LNCAP (cell line): ENCODE measurements at regions not wholly inside any gene's neighbourhood (a gene's known extent, or its start where the extent isn't known, plus 50 kb on each side); places are given as distances from the start of the nearest gene placed in this dataset.

ENCODE experiments used
- TF ChIP-seq, protein P1 (sequence below): fragments of 450-650 bp; IDR thresholded peaks from 2 replicates; pipeline ENCODE4 v1.5.1; 2017; ENCODE audit warnings: mild to moderate bottlenecking

DNA sequence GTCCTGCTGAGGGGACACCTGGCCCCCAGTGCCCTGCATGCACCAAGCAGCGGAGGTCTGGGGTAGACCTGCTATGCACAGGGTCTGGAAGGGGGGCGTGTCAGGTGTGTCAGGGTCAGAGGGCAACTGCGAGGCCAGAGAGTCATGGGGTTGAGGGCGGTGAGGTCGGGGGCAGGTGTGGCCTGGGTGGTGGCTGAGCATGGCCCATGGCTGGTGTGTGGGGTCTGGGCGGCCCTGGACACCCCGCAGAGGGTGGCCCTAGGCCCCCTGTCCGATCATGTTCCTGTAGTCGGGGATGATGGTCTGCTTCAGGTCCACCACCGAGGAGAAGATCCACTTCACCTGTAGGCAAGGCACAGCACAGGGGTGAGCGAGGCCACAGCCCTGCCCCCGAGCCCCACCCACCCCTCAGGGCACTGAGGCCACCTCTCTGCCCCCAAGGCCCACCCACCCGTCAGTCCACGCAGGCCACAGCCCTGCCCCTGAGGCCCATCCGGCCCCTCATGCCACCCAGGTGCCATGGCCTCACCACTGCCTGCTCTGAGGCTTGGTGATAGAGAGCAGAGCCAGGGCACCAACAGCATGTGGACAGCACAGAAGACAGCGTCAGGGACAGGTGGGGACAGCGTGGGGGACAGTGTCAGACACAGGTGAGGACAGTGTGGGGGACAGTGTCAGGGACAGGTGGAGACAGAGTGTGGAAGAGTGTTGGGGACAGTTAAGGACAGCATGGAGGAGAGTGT lies 211.3 kb downstream of the TMEM121 start:
- TF ChIP-seq, protein P1, sequence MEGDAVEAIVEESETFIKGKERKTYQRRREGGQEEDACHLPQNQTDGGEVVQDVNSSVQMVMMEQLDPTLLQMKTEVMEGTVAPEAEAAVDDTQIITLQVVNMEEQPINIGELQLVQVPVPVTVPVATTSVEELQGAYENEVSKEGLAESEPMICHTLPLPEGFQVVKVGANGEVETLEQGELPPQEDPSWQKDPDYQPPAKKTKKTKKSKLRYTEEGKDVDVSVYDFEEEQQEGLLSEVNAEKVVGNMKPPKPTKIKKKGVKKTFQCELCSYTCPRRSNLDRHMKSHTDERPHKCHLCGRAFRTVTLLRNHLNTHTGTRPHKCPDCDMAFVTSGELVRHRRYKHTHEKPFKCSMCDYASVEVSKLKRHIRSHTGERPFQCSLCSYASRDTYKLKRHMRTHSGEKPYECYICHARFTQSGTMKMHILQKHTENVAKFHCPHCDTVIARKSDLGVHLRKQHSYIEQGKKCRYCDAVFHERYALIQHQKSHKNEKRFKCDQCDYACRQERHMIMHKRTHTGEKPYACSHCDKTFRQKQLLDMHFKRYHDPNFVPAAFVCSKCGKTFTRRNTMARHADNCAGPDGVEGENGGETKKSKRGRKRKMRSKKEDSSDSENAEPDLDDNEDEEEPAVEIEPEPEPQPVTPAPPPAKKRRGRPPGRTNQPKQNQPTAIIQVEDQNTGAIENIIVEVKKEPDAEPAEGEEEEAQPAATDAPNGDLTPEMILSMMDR: no peak

DNA sequence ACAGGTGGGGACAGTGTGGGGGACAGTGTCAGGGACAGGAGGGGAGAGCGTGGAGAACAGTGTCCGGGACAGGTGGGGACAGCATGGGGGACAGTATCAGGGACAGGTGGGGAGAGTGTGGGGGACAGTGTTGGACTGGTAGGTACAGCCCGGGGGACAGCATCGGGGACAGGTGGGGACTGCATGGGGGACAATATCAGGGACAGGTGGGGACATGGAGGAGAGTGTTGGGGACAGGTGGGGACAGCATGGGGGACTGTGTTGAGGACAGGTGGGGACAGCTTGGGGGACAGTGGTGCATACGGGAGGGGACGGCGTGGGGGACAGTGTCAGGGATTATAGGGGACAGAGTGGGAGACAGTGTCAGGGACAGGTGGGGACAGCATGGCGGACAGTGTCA lies 212.3 kb downstream of the TMEM121 start:
- TF ChIP-seq, protein P1: no peak

DNA sequence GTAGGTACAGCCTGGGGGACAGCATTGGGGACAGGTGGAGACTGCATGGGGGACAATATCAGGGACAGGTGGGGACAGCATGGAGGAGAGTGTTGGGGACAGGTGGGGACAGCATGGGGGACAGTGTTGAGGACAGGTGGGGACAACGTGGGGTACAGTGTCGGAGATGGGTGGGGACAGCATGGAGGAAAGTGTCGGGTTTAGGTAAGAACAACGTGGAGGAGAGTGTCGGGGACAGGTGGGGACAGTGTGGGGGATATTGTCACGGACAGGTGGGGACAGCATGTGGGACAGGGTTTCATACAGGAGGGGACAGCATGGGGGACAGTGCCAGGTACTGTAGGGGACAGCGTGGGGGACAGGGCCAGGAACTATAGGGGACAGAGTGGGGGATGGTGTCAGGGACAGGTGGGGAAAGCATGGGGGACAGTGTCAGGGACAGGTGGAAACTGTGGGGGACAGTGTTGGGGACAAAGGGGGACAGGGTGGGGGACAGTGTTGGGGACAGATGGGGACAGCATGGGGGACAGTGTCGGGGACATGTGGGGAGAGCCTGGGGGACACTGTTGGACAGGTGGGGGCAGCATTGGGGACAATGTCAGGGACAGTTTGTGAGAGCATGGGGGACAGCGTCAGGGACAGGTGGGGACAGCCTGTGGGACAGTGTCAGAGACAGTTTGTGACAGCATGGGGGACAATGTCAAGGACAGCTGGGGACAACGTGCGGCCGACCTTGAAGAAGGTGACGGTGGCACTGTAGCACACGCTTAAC lies 213.1 kb downstream of the TMEM121 start:
- TF ChIP-seq, protein P1: no peak

DNA sequence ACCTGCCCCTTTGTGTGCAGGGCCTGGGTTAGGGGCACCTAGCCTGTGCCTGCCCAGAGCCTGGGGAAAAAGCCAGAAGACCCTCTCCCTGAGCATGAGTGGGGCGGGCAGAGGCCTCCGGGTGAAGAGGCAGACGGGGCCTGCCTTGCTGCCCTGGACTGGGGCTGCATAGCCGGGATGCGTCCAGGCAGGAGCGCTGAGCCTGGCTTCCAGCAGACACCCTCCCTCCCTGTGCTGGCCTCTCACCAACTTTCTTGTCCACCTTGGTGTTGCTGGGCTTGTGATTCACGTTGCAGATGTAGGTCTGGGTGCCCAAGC lies 216.1 kb downstream of the TMEM121 start:
- TF ChIP-seq, protein P1: no peak

DNA sequence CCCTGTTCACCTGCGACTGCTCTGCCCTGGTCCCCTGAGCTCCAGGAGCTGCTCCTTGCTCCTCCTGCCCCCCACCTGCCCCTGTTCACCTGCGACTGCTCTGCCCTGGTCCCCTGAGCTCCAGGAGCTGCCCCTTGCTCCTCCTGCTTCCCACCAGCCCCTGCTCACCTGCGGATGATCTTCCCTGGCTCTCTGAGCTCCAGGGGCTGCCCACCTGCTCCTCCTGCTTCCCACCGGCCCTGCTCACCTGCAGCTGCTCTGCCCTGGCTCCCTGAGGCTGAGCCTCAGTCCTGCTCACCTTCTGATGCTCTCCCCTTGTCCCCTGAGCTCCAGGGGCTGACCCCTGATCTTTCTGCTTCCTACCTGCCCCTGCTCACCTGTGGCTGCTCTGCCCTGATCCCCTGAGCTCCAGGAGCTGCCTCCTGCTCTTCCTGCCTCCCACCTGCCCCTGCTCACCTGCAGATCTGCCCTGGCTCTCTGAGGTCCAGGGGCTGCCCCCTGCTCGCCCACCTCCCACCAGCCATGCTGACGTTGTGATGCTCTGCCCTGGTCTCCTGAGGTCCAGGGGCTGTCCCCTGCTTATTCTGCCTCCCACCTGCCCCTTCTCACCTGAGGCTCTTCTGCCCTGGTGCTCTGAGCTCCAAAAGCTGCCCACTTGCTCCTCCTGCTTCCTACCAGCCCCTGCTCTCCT lies 219.2 kb downstream of the TMEM121 start:
- TF ChIP-seq, protein P1: no peak

DNA sequence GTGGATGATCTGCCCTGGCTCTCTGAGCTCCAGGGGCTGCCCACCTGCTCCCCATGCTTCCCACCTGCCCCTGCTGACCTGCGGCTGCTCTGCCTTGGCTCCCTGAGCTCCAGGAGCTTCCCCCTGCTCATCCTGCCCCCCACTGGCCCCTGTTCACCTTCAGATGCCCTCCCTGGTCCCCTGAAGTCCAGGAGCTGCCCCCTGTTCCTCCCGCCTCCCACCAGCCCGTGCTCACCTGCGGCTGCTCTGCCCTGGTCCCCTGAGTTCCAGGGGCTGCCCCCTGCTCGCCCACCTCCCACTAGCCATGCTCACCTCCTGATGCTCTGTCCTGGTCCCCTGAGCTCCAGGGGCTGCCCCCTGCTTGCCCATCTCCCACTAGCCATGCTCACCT lies 219.7 kb downstream of the TMEM121 start:
- TF ChIP-seq, protein P1: no peak

DNA sequence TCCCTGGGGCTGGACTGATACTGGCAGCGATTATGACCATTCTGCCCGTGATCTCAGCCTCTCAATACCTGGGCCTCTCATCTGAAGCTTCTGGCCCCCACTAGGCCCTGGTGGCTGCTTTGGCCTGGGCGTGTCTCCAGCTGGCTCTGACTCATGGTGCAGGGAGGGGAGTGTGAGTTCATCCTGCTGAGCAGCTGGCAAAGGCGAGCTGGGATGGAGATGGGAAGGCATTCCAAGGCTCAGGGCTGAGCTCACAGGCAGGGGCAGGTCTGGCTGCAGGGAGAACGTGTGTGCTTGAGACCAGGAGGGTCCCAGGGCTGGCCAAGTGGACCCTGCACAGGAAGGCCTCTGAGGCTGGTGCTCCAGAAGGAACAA lies 221.8 kb downstream of the TMEM121 start:
- TF ChIP-seq, protein P1: no peak
